Liver (tissue), 8 donors: ENCODE measurements at regions not wholly inside any gene's neighbourhood (a gene's known extent, or its start where the extent isn't known, plus 50 kb on each side); places are given as distances from the start of the nearest gene placed in this dataset.

Source experiments
- DNase-seq: peaks from one replicate; pipeline ENCODE4 v3.0.0-alpha.2; 2017; ENCODE audit warnings: low spot score
- H3K27ac ChIP-seq, 2 donors: one replicate each; pipeline ENCODE4 v1.7.0; 2013; ENCODE audit warnings: inconsistent platforms in 2 of 2, low read length in 2 of 2, control low read depth in 1 of 2, low read depth in 1 of 2, mild to moderate bottlenecking in 1 of 2
- H3K27me3 ChIP-seq, 4 donors: one replicate each; pipeline versions ENCODE4 v1.6.1 to v1.7.0; 2013; ENCODE audit warnings: low read length in 3 of 4, inconsistent platforms in 1 of 4, mild to moderate bottlenecking in 1 of 4, moderate library complexity in 1 of 4; ENCODE audit not compliant: control insufficient read depth in 4 of 4, insufficient read depth in 4 of 4
- H3K36me3 ChIP-seq, 4 donors: one replicate each; pipeline versions ENCODE4 v1.6.1 to v1.7.0; 2013; ENCODE audit warnings: low read length in 3 of 4, mild to moderate bottlenecking in 3 of 4, low read depth in 1 of 4, moderate library complexity in 1 of 4; ENCODE audit not compliant: control insufficient read depth in 4 of 4, insufficient read depth in 3 of 4
- H3K4me1 ChIP-seq, 4 donors: one replicate each; pipeline versions ENCODE4 v1.6.1 to v1.7.0; 2013; ENCODE audit warnings: low read length in 3 of 4, mild to moderate bottlenecking in 3 of 4, moderate library complexity in 1 of 4; ENCODE audit not compliant: control insufficient read depth in 4 of 4, insufficient read depth in 4 of 4
- H3K4me3 ChIP-seq, 3 donors: one replicate each; pipeline versions ENCODE4 v1.6.1 to v1.7.0; 2013; ENCODE audit warnings: low read length in 3 of 3, control low read depth in 1 of 3, low read depth in 1 of 3, mild to moderate bottlenecking in 1 of 3
- H3K9ac ChIP-seq, 2 donors: one replicate each; pipeline ENCODE4 v1.7.0; 2013; ENCODE audit warnings: low read length in 2 of 2, mild to moderate bottlenecking in 2 of 2, moderate library complexity in 2 of 2, control low read depth in 1 of 2, low read depth in 1 of 2
- H3K9me3 ChIP-seq, 4 donors: one replicate each; pipeline versions ENCODE4 v1.6.1 to v1.7.0; 2013; ENCODE audit warnings: low read length in 3 of 4; ENCODE audit not compliant: control insufficient read depth in 4 of 4
- ATF3 ChIP-seq: IDR thresholded peaks from 2 replicates; pipeline ENCODE4 v1.6.1; 2016; ENCODE audit warnings: antibody characterized with exemption
- CTCF ChIP-seq: fragments of 150-350 bp; IDR thresholded peaks from 2 replicates; pipeline ENCODE4 v1.5.1; 2017; ENCODE audit warnings: improper control_type of control experiment, low read depth, low read length; ENCODE audit not compliant: missing input control
- EGR1 ChIP-seq, 2 donors: IDR thresholded peaks; 2 replicates each; pipeline ENCODE4 v1.6.1; 2016 to 2018; ENCODE audit warnings: antibody characterized with exemption in 2 of 2, low read depth in 2 of 2
- FOXA1 ChIP-seq: IDR thresholded peaks from 2 replicates; pipeline ENCODE4 v1.6.1; 2016; ENCODE audit warnings: antibody characterized with exemption
- FOXA2 ChIP-seq: IDR thresholded peaks from 2 replicates; pipeline ENCODE4 v1.6.1; 2016; ENCODE audit warnings: antibody characterized with exemption
- GABPA ChIP-seq, 2 donors: IDR thresholded peaks in 1 of 2; conservative IDR thresholded peaks in 1 of 2; 2 replicates each; pipeline ENCODE4 v1.6.1; 2016; ENCODE audit warnings: antibody characterized with exemption in 2 of 2, mild to moderate bottlenecking in 1 of 2, moderate library complexity in 1 of 2
- HNF4A ChIP-seq, 2 donors: conservative IDR thresholded peaks; 2 replicates each; pipeline ENCODE4 v1.6.1; 2016; ENCODE audit warnings: antibody characterized with exemption in 2 of 2, mild to moderate bottlenecking in 2 of 2
- HNF4G ChIP-seq: IDR thresholded peaks from 2 replicates; pipeline ENCODE4 v1.6.1; 2016; ENCODE audit warnings: antibody characterized with exemption
- JUND ChIP-seq, 2 donors: IDR thresholded peaks; 2 replicates each; pipeline ENCODE4 v1.6.1; 2016; ENCODE audit warnings: antibody characterized with exemption in 2 of 2
- MAX ChIP-seq: IDR thresholded peaks from 2 replicates; pipeline ENCODE4 v1.6.1; 2016; ENCODE audit warnings: antibody characterized with exemption
- NR2F2 ChIP-seq: IDR thresholded peaks from 2 replicates; pipeline ENCODE4 v1.6.1; 2016; ENCODE audit warnings: antibody characterized with exemption
- RAD21 ChIP-seq, 2 donors: IDR thresholded peaks; 2 replicates each; pipeline ENCODE4 v1.6.1; 2016; ENCODE audit warnings: antibody characterized with exemption in 2 of 2, mild to moderate bottlenecking in 2 of 2
- REST ChIP-seq: IDR thresholded peaks from 2 replicates; pipeline ENCODE4 v1.6.1; 2016; ENCODE audit warnings: antibody characterized with exemption, mild to moderate bottlenecking
- RXRA ChIP-seq, 2 donors: IDR thresholded peaks; 2 replicates each; pipeline ENCODE4 v1.6.1; 2017 to 2018; ENCODE audit warnings: antibody characterized with exemption in 2 of 2, mild to moderate bottlenecking in 1 of 2
- SP1 ChIP-seq: IDR thresholded peaks from 2 replicates; pipeline ENCODE4 v1.6.1; 2018; ENCODE audit warnings: antibody characterized with exemption, mild to moderate bottlenecking
- YY1 ChIP-seq: IDR thresholded peaks from 2 replicates; pipeline ENCODE4 v1.6.1; 2016; ENCODE audit warnings: antibody characterized with exemption, mild to moderate bottlenecking
- ZBTB33 ChIP-seq: IDR thresholded peaks from 2 replicates; pipeline ENCODE4 v1.6.1; 2016; ENCODE audit warnings: antibody characterized with exemption
- WGBS: extraction: QIAGEN DNeasy Blood & Tissue Kit; methylation state at CpG from one replicate; pipeline ENCODE4 v1.1.7; 2013; 5-methylcytosine and 5-hydroxymethylcytosine counted together
- donor health status: healthy.
- donor health status: healthy.
- donor health status: healthy.
- donor health status: healthy.
- donor health status: healthy.

GRCh38 chr5:56569076-56569475 is 246.3 kb upstream of the MAP3K1 start:
- WGBS = 86% methylated on average over 3 of the region's 3 CpGs
- H3K4me3 ChIP-seq = no peak overlapping the region
- no peak overlapping the region for H3K9ac ChIP-seq
- H3K27me3 ChIP-seq = no peaks in the 10 kb centered on the region
- H3K4me1 ChIP-seq = no peaks in the 10 kb centered on the region
- no peak for TF ChIP-seq MAX
- no peak for TF ChIP-seq FOXA2
- no peak for TF ChIP-seq HNF4A (conservative IDR thresholded peaks at IDR 0.05)
- no peak for TF ChIP-seq ZBTB33
- TF ChIP-seq JUND (IDR thresholded peaks at IDR 0.05) = no peak
- TF ChIP-seq RXRA (IDR thresholded peaks at IDR 0.05) = no peak
- no peak for TF ChIP-seq ATF3
- TF ChIP-seq NR2F2 = no peak
- TF ChIP-seq REST = no peak
- TF ChIP-seq YY1 = no peak
- TF ChIP-seq EGR1 (IDR thresholded peaks at IDR 0.05; ENCODE audit: low read depth in 2 of 2) = no peak
- no peak for TF ChIP-seq RAD21 (IDR thresholded peaks at IDR 0.05)
- no peak for TF ChIP-seq HNF4G
- no peak for TF ChIP-seq GABPA (IDR thresholded peaks at IDR 0.05 in 1 of 2, conservative IDR thresholded peaks at IDR 0.05 in 1 of 2)
- no peak overlapping the region for H3K27ac ChIP-seq
- H3K36me3 ChIP-seq = no peaks in the 10 kb centered on the region
- DNase-seq = no peak
- no peaks in the 10 kb centered on the region for H3K9me3 ChIP-seq

GRCh38 chr5:56567278-56567677 is 248.1 kb upstream of the MAP3K1 start:
- WGBS = 75% methylated on average over 4 of the region's 4 CpGs
- TF ChIP-seq RAD21 (IDR thresholded peaks at IDR 0.05) (no peak), FOXA1 (no peak), YY1 (no peak), GABPA (IDR thresholded peaks at IDR 0.05 in 1 of 2, conservative IDR thresholded peaks at IDR 0.05 in 1 of 2) (no peak), FOXA2 (no peak), RXRA (IDR thresholded peaks at IDR 0.05) (no peak), MAX (no peak), EGR1 (IDR thresholded peaks at IDR 0.05; ENCODE audit: low read depth in 2 of 2) (no peak), NR2F2 (no peak), JUND (IDR thresholded peaks at IDR 0.05) (no peak), CTCF (no peak), SP1 (no peak), HNF4A (conservative IDR thresholded peaks at IDR 0.05) (no peak), HNF4G (no peak), REST (no peak), ZBTB33 (no peak), ATF3 (no peak)

More at GRCh38 chr5:56567278-56567677, 248.1 kb upstream of the MAP3K1 start:
- Histone ChIP-seq H3K9ac (no peak overlapping the region), H3K4me3 (no peak overlapping the region), H3K4me1 (no peaks in the 10 kb centered on the region), H3K36me3 (no peaks in the 10 kb centered on the region), H3K27ac (no peak overlapping the region), H3K9me3 (no peaks in the 10 kb centered on the region), H3K27me3 (no peaks in the 10 kb centered on the region)
- no peak for DNase-seq
